ENCODE measurements at regions not wholly inside any gene's neighbourhood (a gene's known extent, or its start where the extent isn't known, plus 50 kb on each side); places are given as distances from the start of the nearest gene placed in this dataset.

- no peaks in the 10 kb centered on the region for H3K9me3 ChIP-seq
- H3K4me3 ChIP-seq, result no peak overlapping the region
- H3K36me3 ChIP-seq, result no peaks in the 10 kb centered on the region
- ATAC-seq, result no peak
- H3K4me1 ChIP-seq, result no peaks in the 10 kb centered on the region
- no peaks in the 10 kb centered on the region for H3K27me3 ChIP-seq
- TF ChIP-seq CTCF (IDR thresholded peaks at IDR 0.05) (no peak), EP300 (IDR thresholded peaks at IDR 0.05) (no peak), POLR2A (IDR thresholded peaks at IDR 0.05) (no peak), POLR2AphosphoS5 (IDR thresholded peaks at IDR 0.05) (no peak)
- H3K27ac ChIP-seq, result no peak overlapping the region
- 58 to 80% methylated on average over 1 to 2 of the region's 2 CpGs for WGBS, 2 donors (ENCODE audit: low coverage in 1 of 2)
These were observed 357.7 kb upstream of the SYT4 start for GRCh38 chr18:43634994-43635393.

GRCh38 chr18:43635397-43635796 lies 358.1 kb upstream of the SYT4 start:
- no peaks in the 10 kb centered on the region for H3K9me3 ChIP-seq
- no peaks in the 10 kb centered on the region for H3K27me3 ChIP-seq
- WGBS, 2 donors (ENCODE audit: low coverage in 1 of 2), result 88 to 90% methylated on average over 2 to 3 of the region's 3 CpGs
- TF ChIP-seq POLR2A (IDR thresholded peaks at IDR 0.05) (no peak), EP300 (IDR thresholded peaks at IDR 0.05) (no peak), CTCF (IDR thresholded peaks at IDR 0.05) (no peak), POLR2AphosphoS5 (IDR thresholded peaks at IDR 0.05) (no peak)
- no peak overlapping the region for H3K27ac ChIP-seq
- H3K4me1 ChIP-seq, result no peaks in the 10 kb centered on the region
- H3K36me3 ChIP-seq, result no peaks in the 10 kb centered on the region
- ATAC-seq, result no peak
- H3K4me3 ChIP-seq, result no peak overlapping the region

- H3K27me3 ChIP-seq, result no peaks in the 10 kb centered on the region
- no peaks in the 10 kb centered on the region for H3K36me3 ChIP-seq
- H3K27ac ChIP-seq, result no peak overlapping the region
- TF ChIP-seq POLR2A (IDR thresholded peaks at IDR 0.05) (no peak), EP300 (IDR thresholded peaks at IDR 0.05) (no peak), CTCF (IDR thresholded peaks at IDR 0.05) (no peak), POLR2AphosphoS5 (IDR thresholded peaks at IDR 0.05) (no peak)
- 57 to 67% methylated on average over 4 of the region's 4 CpGs for WGBS, 2 donors (ENCODE audit: low coverage in 1 of 2)
- ATAC-seq, result no peak
- H3K4me3 ChIP-seq, result no peak overlapping the region
- no peaks in the 10 kb centered on the region for H3K9me3 ChIP-seq
- no peaks in the 10 kb centered on the region for H3K4me1 ChIP-seq
These were observed 365.5 kb upstream of the SYT4 start for GRCh38 chr18:43642727-43643330.

- Histone ChIP-seq H3K27ac (no peak overlapping the region), H3K4me3 (no peak overlapping the region), H3K36me3 (no peaks in the 10 kb centered on the region), H3K9me3 (no peaks in the 10 kb centered on the region), H3K4me1 (no peaks in the 10 kb centered on the region), H3K27me3 (no peaks in the 10 kb centered on the region)
- no peak for ATAC-seq
- WGBS, 2 donors (ENCODE audit: low coverage in 1 of 2), result 60 to 71% methylated on average over 1 to 2 of the region's 2 CpGs
- no peak for TF ChIP-seq CTCF (IDR thresholded peaks at IDR 0.05)
- TF ChIP-seq EP300 (IDR thresholded peaks at IDR 0.05), result no peak
- no peak for TF ChIP-seq POLR2A (IDR thresholded peaks at IDR 0.05)
- TF ChIP-seq POLR2AphosphoS5 (IDR thresholded peaks at IDR 0.05), result no peak
These were observed 370.7 kb upstream of the SYT4 start for GRCh38 chr18:43648002-43648401.

- 64 to 71% methylated on average over 1 of the region's 1 CpG for WGBS, 2 donors (ENCODE audit: low coverage in 1 of 2)
- no peak overlapping the region for H3K4me3 ChIP-seq
- TF ChIP-seq POLR2A (IDR thresholded peaks at IDR 0.05) (no peak), CTCF (IDR thresholded peaks at IDR 0.05) (no peak), POLR2AphosphoS5 (IDR thresholded peaks at IDR 0.05) (no peak), EP300 (IDR thresholded peaks at IDR 0.05) (no peak)
These were observed 372.5 kb upstream of the SYT4 start for GRCh38 chr18:43649649-43650357.

More at GRCh38 chr18:43649649-43650357, 372.5 kb upstream of the SYT4 start:
- H3K4me1 ChIP-seq, result no peaks in the 10 kb centered on the region
- no peak for ATAC-seq
- no peaks in the 10 kb centered on the region for H3K9me3 ChIP-seq
- no peaks in the 10 kb centered on the region for H3K36me3 ChIP-seq
- no peaks in the 10 kb centered on the region for H3K27me3 ChIP-seq
- no peak overlapping the region for H3K27ac ChIP-seq

Measured in gastroesophageal sphincter (tissue), 4 donors.